ENCODE measurements at regions not wholly inside any gene's neighbourhood (a gene's known extent, or its start where the extent isn't known, plus 50 kb on each side); places are given as distances from the start of the nearest gene placed in this dataset.

DNA sequence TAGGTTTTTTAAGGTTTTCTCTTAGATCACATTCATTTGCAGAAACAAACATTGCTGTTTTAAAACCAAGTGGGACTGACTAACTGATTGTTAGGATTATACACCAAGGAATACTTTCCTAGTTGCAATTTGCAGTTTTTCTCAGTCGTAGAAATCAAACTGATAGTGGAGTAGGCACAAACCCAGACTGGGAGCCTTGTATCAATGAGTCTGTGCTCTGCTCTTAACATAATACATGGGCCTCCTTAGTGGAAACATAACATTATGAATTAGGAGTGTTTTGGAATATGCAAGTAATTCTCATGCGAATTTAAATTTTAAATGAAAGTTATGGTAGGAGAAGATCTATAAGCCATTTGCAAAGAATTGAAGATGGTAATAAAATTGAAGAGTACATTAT lies 223.5 kb downstream of the CLCN4 start:
- H4K91ac ChIP-seq (ENCODE audit: insufficient read depth, low read depth, low read length) = no peak overlapping the region
- no peak overlapping the region for H3K4ac ChIP-seq (ENCODE audit: low read depth, low read length)
- H4K5ac ChIP-seq (ENCODE audit: low read depth, low read length) = no peak overlapping the region
- H4K20me1 ChIP-seq (ENCODE audit: insufficient read depth, low read length) = no peaks in the 10 kb centered on the region
- H3K9ac ChIP-seq (ENCODE audit: low read depth, low read length) = no peak overlapping the region
- H3K27me3 ChIP-seq (ENCODE audit: control insufficient read depth, insufficient read depth, low read length) = no peaks in the 10 kb centered on the region
- ATAC-seq (ENCODE audit: low read depth) (no peak), DNase-seq (no peak)
- ChIA-PET POLR2A (ENCODE audit: unreplicated experiment) (no interaction called here), CTCF (no interaction called here)
- in situ Hi-C loops (cut with MboI; ENCODE audit: low sequenced_read_pairs) = no loop called here
- no peaks in the 10 kb centered on the region for H3K9me1 ChIP-seq (ENCODE audit: insufficient read depth, low read length)
- no peak overlapping the region for H2BK5ac ChIP-seq (ENCODE audit: low read depth, low read length, poor library complexity, severe bottlenecking)
- no peak overlapping the region for H3K18ac ChIP-seq (ENCODE audit: low read depth, low read length)
- BruUV-seq (replicated peaks) = no TSS peak
- no peak overlapping the region for H2AFZ ChIP-seq (replicated peaks; ENCODE audit: low read length, poor library complexity)
- no peak overlapping the region for H3K23ac ChIP-seq (ENCODE audit: low read depth, low read length)
- no peak overlapping the region for H2AK5ac ChIP-seq (ENCODE audit: low read depth, low read length)
- 100% methylated on average over 1 of the region's 2 CpGs; no CpG with 5 or more reads in 1 of the 2 experiments for WGBS, 2 experiments (ENCODE audit: extremely low coverage in 2 of 2, insufficient read length in 1 of 2)
- no peaks in the 10 kb centered on the region for H3K4me1 ChIP-seq (ENCODE audit: control insufficient read depth, insufficient read depth, low read length)
- H3K79me1 ChIP-seq (ENCODE audit: low read depth in 1 of 2, low read length in 2 of 2) = no peaks in the 10 kb centered on the region
- H4K8ac ChIP-seq (ENCODE audit: low read depth in 2 of 2, low read length in 2 of 2) = no peak overlapping the region
- no peak overlapping the region for H3K27ac ChIP-seq (ENCODE audit: insufficient read depth, low read length)
- H3K4me3 ChIP-seq (ENCODE audit: insufficient read depth, low read depth, low read length) = no peak overlapping the region
- no peak overlapping the region for H2AK9ac ChIP-seq (replicated peaks; ENCODE audit: low read depth, low read length, poor library complexity)
- H3K36me3 ChIP-seq (ENCODE audit: control insufficient read depth, insufficient read depth, low read length) = no peaks in the 10 kb centered on the region
- dilution Hi-C loops (cut with HindIII; ENCODE audit: low sequenced_read_pairs, unreplicated experiment) = no loop called here
- no peak overlapping the region for H2BK120ac ChIP-seq (ENCODE audit: low read depth, low read length)
- no peak overlapping the region for H2BK15ac ChIP-seq (ENCODE audit: low read depth, low read length)
- no peak overlapping the region for H3K14ac ChIP-seq (replicated peaks; ENCODE audit: low read depth, low read length)
- no peak for TF ChIP-seq CHD1 (IDR thresholded peaks at IDR 0.05; ENCODE audit: low read depth, low read length)
- TF ChIP-seq MXI1 (IDR thresholded peaks at IDR 0.05; ENCODE audit: borderline replicate concordance, low read depth, low read length) = no peak
- TF ChIP-seq SMC3 (IDR thresholded peaks at IDR 0.05; ENCODE audit: low read depth, low read length) = no peak
- TF ChIP-seq, protein P1, sequence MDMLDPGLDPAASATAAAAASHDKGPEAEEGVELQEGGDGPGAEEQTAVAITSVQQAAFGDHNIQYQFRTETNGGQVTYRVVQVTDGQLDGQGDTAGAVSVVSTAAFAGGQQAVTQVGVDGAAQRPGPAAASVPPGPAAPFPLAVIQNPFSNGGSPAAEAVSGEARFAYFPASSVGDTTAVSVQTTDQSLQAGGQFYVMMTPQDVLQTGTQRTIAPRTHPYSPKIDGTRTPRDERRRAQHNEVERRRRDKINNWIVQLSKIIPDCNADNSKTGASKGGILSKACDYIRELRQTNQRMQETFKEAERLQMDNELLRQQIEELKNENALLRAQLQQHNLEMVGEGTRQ (IDR thresholded peaks at IDR 0.05; ENCODE audit: low read depth, low read length) = no peak
- no peak for TF ChIP-seq FOS (IDR thresholded peaks at IDR 0.05; ENCODE audit: low read depth, low read length)
- TF ChIP-seq BHLHE40 (IDR thresholded peaks at IDR 0.05; ENCODE audit: low read depth, low read length) = no peak
- no peak for TF ChIP-seq POLR2A (IDR thresholded peaks at IDR 0.05; ENCODE audit: low read depth, low read length)
- no peak for TF ChIP-seq RAD21 (IDR thresholded peaks at IDR 0.05; ENCODE audit: low read length)
- no peak for TF ChIP-seq MAZ (IDR thresholded peaks at IDR 0.05; ENCODE audit: borderline replicate concordance, low read depth, low read length)
- no peak overlapping the region for H3K56ac ChIP-seq (ENCODE audit: extremely low read depth, insufficient read depth, low read length)
- H3K9me3 ChIP-seq (ENCODE audit: control insufficient read depth, insufficient read depth, low read length) = peaks cover 8% of the 10 kb centered on the region
- intact Hi-C loops (cut with micrococcal nuclease) = no loop called here
- no peak overlapping the region for H2BK20ac ChIP-seq (ENCODE audit: low read depth, low read length)
- no peak overlapping the region for H3K4me2 ChIP-seq (ENCODE audit: low read depth, low read length)

All from IMR-90 (cell line).